Suprapubic skin (tissue), 4 donors: ENCODE measurements at regions not wholly inside any gene's neighbourhood (a gene's known extent, or its start where the extent isn't known, plus 50 kb on each side); places are given as distances from the start of the nearest gene placed in this dataset.
A peak's percentile ranks its signal among the peaks of the same experiment; 100 is the strongest.

Experiments
- DNase-seq, 2 donors: peaks; one replicate each; pipeline ENCODE4 v3.0.0-alpha.2; 2019; ENCODE audit warnings: low spot score in 2 of 2
- H3K27ac ChIP-seq: fragments of 200-600 bp; sonication (generic); one replicate; pipeline ENCODE4 v1.5.1; 2019
- H3K27me3 ChIP-seq: fragments of 200-600 bp; sonication (generic); one replicate; pipeline ENCODE4 v1.5.1; 2019
- H3K36me3 ChIP-seq: fragments of 200-600 bp; sonication (generic); one replicate; pipeline ENCODE4 v1.5.1; 2019
- H3K4me1 ChIP-seq: fragments of 200-600 bp; sonication (generic); one replicate; pipeline ENCODE4 v1.5.1; 2019
- H3K4me3 ChIP-seq: fragments of 200-600 bp; sonication (generic); one replicate; pipeline ENCODE4 v1.5.1; 2019; ENCODE audit warnings: mild to moderate bottlenecking
- H3K9me3 ChIP-seq: fragments of 200-600 bp; sonication (generic); one replicate; pipeline ENCODE4 v1.5.1; 2019
- EP300 ChIP-seq: sonication (generic); formaldehyde crosslinking; IDR thresholded peaks from one replicate; pipeline ENCODE4 v1.6.1; 2017; ENCODE audit warnings: antibody characterized with exemption
- POLR2A ChIP-seq, 2 donors: fragments of 450-650 bp; IDR thresholded peaks; one replicate each; pipeline ENCODE4 v1.6.1; 2017; ENCODE audit warnings: antibody characterized with exemption in 2 of 2, mild to moderate bottlenecking in 2 of 2, moderate library complexity in 2 of 2
- POLR2AphosphoS5 ChIP-seq, 3 donors: sonication (generic); formaldehyde crosslinking; IDR thresholded peaks; one replicate each; pipeline ENCODE4 v1.6.1; 2017; ENCODE audit warnings: antibody characterized with exemption in 3 of 3
- WGBS: methylation state at CpG from one replicate; pipeline ENCODE4 v1.1.5; 2018; 5-methylcytosine and 5-hydroxymethylcytosine counted together
- TF ChIP-seq, protein P1 (sequence below), 2 donors: fragments of 200-600 bp in 1 of 2; fragments of 450-650 bp in 1 of 2; sonication (generic) in 1 of 2; IDR thresholded peaks; one replicate each; pipeline ENCODE4 v1.5.1; 2016 to 2019; ENCODE audit warnings: antibody characterized with exemption in 2 of 2, mild to moderate bottlenecking in 1 of 2, moderate library complexity in 1 of 2

DNA sequence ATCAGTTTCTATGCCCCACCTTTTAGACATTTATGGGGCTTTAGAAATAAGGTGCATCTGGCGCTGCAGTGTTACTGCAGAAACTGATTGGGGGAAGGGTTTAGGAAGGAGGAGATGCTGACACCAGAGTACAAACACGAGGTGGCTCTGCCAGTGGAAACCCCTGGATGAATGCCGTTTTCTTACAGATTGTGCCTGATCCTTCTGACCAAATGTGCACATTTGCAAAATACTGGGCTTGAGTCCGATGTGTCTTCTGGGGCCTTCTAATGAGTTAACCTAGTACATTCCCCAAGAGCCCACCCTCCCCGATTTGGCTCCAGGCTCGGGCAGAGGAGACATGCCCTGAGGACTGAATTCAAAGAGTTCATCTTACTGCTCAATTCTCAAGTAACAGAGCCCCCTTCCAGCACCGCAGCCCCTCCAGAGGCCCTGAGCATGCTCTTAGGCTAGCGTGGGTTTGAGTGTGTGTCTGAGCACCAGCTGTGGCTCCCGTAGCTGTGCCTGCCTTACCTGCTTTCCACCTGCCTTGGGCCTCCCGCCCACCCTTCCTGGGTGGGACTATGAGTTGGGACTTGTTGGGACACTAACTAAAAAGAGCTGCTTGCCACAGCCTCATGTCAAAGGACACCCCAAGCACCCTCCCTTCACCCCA lies 116.7 kb upstream of the COPS8 start:
- TF ChIP-seq, protein P1, sequence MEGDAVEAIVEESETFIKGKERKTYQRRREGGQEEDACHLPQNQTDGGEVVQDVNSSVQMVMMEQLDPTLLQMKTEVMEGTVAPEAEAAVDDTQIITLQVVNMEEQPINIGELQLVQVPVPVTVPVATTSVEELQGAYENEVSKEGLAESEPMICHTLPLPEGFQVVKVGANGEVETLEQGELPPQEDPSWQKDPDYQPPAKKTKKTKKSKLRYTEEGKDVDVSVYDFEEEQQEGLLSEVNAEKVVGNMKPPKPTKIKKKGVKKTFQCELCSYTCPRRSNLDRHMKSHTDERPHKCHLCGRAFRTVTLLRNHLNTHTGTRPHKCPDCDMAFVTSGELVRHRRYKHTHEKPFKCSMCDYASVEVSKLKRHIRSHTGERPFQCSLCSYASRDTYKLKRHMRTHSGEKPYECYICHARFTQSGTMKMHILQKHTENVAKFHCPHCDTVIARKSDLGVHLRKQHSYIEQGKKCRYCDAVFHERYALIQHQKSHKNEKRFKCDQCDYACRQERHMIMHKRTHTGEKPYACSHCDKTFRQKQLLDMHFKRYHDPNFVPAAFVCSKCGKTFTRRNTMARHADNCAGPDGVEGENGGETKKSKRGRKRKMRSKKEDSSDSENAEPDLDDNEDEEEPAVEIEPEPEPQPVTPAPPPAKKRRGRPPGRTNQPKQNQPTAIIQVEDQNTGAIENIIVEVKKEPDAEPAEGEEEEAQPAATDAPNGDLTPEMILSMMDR (IDR thresholded peaks at IDR 0.05) = no peak
- TF ChIP-seq POLR2AphosphoS5 (IDR thresholded peaks at IDR 0.05) (no peak), EP300 (no peak), POLR2A (IDR thresholded peaks at IDR 0.05) (no peak)
- WGBS = 67% methylated on average over 10 of the region's 10 CpGs
- Histone ChIP-seq H3K4me1 (peaks cover 31% of the 10 kb centered on the region), H3K27ac (no peak overlapping the region), H3K27me3 (peaks cover 10% of the 10 kb centered on the region), H3K36me3 (no peaks in the 10 kb centered on the region), H3K9me3 (no peaks in the 10 kb centered on the region), H3K4me3 (no peak overlapping the region)
- DNase-seq = peak in 1 of 2 donors; percentile 51

DNA sequence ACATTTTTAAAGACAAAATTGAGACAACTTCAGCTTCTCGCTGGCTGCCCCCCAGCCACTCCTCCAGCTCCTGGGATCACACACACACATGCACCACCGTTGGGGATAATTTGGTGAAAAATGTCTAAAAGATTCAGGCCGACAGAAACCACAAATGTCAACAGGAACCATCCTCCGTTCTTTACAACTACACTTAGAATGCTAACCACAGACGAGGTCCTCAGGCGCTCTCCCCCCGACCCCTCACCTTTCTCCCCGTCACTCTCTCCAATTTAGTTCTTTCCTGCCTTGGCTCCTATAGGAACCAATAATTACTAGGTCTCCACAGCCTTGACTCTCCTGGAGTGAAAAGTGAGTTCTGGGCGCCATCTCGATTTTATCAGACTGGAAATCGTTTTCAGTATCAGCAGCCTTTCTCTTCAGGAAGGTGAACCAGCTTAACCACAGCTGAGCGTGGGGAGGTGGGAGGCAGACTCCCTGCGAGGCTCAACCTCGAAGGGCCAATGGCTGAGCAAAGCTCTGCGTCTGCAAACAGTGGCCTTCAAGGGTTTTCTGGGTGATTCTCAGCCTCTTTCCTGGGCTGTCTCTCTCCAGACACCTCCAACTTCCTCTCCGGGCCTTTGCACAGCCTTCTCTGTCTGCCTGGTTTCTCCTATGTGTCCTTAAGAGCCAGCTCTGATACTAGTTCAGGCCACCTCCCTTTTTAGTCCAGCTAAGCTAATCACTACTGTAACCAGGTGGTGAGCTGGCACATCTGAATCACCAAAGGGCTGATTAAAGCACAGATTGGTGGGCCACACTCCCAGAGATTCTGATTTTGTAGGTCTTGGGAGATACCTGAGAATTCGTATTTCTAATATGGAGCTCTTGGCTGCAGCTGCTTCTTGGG lies 115.7 kb upstream of the COPS8 start:
- Histone ChIP-seq H3K4me1 (peaks cover 27% of the 10 kb centered on the region), H3K27ac (no peak overlapping the region), H3K27me3 (peaks cover 10% of the 10 kb centered on the region), H3K9me3 (no peaks in the 10 kb centered on the region), H3K36me3 (no peaks in the 10 kb centered on the region), H3K4me3 (no peak overlapping the region)
- TF ChIP-seq POLR2A (IDR thresholded peaks at IDR 0.05) = no peak
- TF ChIP-seq POLR2AphosphoS5 (IDR thresholded peaks at IDR 0.05) = no peak
- no peak for TF ChIP-seq EP300
- TF ChIP-seq, protein P1 (IDR thresholded peaks at IDR 0.05) = no peak
- whole genome bisulfite sequencing = 79% methylated on average over 17 of the region's 17 CpGs
- DNase-seq = peak in 1 of 2 donors; percentile 53

DNA sequence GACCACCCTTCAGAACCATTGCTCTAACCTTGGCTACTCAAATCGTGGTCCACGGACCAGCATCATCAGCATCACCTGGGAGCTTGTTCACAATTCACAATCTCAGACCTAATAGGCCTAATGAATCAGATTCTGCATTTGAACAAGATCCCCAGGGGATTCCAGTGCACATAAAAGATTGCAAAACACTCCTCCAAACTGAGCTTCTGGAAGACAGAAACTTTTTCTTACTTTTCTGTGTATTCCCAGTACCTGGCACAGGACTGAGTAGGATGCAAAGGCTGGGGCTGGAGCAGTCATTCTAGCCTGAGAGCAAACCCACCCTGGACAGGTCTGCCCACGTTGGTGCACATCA lies 115.1 kb upstream of the COPS8 start:
- Histone ChIP-seq H3K27me3 (peaks cover 10% of the 10 kb centered on the region), H3K4me3 (no peak overlapping the region), H3K36me3 (no peaks in the 10 kb centered on the region), H3K9me3 (no peaks in the 10 kb centered on the region), H3K4me1 (peaks cover 27% of the 10 kb centered on the region), H3K27ac (no peak overlapping the region)
- TF ChIP-seq, protein P1 (IDR thresholded peaks at IDR 0.05) = no peak
- 95% methylated on average over 2 of the region's 3 CpGs for WGBS
- DNase-seq = peak in 1 of 2 donors; percentile 42

DNA sequence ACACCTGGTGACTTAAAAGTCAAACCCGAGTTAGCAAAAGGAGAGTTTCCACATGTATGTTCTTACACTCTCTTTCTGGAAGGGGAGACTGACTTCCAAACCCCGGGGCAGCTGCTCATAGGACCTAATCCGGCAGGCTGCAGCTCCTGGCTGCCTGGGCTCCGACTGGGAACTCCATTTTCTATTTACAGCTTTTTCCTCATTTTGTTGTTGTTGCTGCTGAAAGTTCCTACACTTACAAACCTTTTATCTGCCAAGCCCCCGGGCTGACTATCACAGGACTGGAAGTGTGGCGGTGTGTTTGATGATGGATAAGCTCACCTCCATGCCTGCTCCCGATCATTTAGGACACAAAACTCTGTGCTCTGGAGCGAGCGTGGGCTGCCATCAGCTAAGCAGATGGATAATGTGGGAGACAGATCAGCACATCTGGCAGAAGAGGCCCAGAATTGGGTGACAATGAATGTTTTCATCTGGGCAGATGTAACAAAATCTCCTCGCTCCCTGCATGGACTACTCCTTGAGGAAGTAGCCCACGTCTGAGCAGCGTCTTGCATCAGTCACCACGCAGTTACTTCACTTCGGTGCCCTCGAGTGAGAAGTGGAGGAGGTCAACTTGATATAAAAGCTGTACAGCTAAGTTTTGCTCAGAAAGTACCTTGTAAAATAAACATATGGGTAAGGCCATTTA lies 114.4 kb upstream of the COPS8 start:
- Histone ChIP-seq H3K9me3 (no peaks in the 10 kb centered on the region), H3K27me3 (peaks cover 10% of the 10 kb centered on the region), H3K27ac (peak overlapping the region; percentile 32), H3K36me3 (no peaks in the 10 kb centered on the region), H3K4me3 (no peak overlapping the region), H3K4me1 (peaks cover 27% of the 10 kb centered on the region)
- TF ChIP-seq POLR2AphosphoS5 (IDR thresholded peaks at IDR 0.05) (no peak), EP300 (no peak)
- DNase-seq = peak in 1 of 2 donors; percentile 64
- WGBS = 60% methylated on average over 15 of the region's 15 CpGs

DNA sequence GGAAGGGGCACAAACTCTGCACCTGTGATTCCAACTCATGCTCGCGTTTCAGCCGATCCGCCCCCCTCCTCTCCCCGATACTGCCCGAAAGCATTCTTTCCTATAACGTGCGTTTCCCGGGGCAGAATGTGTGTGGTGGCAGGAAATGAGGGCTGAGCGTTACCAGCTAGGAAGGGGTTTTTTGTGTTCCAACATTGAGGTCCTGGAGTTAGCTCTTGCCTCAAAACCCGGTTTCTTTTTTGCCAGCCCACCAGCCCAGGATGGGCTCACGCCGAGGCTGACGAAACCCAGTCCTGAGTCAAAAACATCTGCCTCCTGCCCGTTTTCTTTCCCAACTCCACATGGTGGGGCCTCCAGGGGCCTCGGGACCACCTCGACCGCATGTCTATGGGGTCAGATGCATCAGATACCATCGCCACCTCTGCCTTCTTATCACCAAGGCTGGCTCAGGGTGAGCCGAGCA lies 113.7 kb upstream of the COPS8 start:
- Histone ChIP-seq H3K4me3 (no peak overlapping the region), H3K27me3 (peaks cover 10% of the 10 kb centered on the region), H3K36me3 (no peaks in the 10 kb centered on the region), H3K27ac (peak overlapping the region; percentile 39), H3K4me1 (peaks cover 23% of the 10 kb centered on the region), H3K9me3 (no peaks in the 10 kb centered on the region)
- TF ChIP-seq, protein P1 (IDR thresholded peaks at IDR 0.05) = no peak
- TF ChIP-seq EP300 = no peak
- DNase-seq = peak in 1 of 2 donors; percentile 64
- 71% methylated on average over 20 of the region's 20 CpGs for WGBS
